ENCODE measurements at regions not wholly inside any gene's neighbourhood (a gene's known extent, or its start where the extent isn't known, plus 50 kb on each side); places are given as distances from the start of the nearest gene placed in this dataset.

- no peak for DNase-seq (ENCODE audit: low spot score in 2 of 2)
- FAIRE-seq, result no peak
Observed at GRCh38 chr14:86521843-86522242, 991.9 kb downstream of the FLRT2 start.

- DNase-seq (ENCODE audit: low spot score in 2 of 2) (no peak), FAIRE-seq (no peak)
Observed at GRCh38 chr14:86521031-86521730, 991.2 kb downstream of the FLRT2 start.

GRCh38 chr14:86518298-86518697 is 988.4 kb downstream of the FLRT2 start:
- FAIRE-seq, result no peak
- DNase-seq (ENCODE audit: low spot score in 2 of 2), result no peak

- DNase-seq (ENCODE audit: low spot score in 2 of 2), result no peak
- no peak for FAIRE-seq
Observed at GRCh38 chr14:86515195-86515594, 985.3 kb downstream of the FLRT2 start.

GRCh38 chr14:86513564-86513963 is 983.6 kb downstream of the FLRT2 start:
- FAIRE-seq (no peak), DNase-seq (ENCODE audit: low spot score in 2 of 2) (no peak)

GRCh38 chr14:86513056-86513455 is 983.1 kb downstream of the FLRT2 start:
- DNase-seq (ENCODE audit: low spot score in 2 of 2), result no peak
- no peak for FAIRE-seq

- DNase-seq (ENCODE audit: low spot score in 2 of 2), result no peak
- no peak for FAIRE-seq
Observed at GRCh38 chr14:86510491-86510890, 980.5 kb downstream of the FLRT2 start.

GRCh38 chr14:86505808-86506207 is 975.9 kb downstream of the FLRT2 start:
- DNase-seq (ENCODE audit: low spot score in 2 of 2) (no peak), FAIRE-seq (no peak)

- no peak for FAIRE-seq
Observed at GRCh38 chr14:86501611-86502010, 971.7 kb downstream of the FLRT2 start.

GRCh38 chr14:86491743-86492142 is 961.8 kb downstream of the FLRT2 start:
- DNase-seq (ENCODE audit: low spot score in 2 of 2), result no peak
- no peak for FAIRE-seq

More at GRCh38 chr14:86501611-86502010, 971.7 kb downstream of the FLRT2 start:
- DNase-seq (ENCODE audit: low spot score in 2 of 2), result no peak

- FAIRE-seq (no peak), DNase-seq (ENCODE audit: low spot score in 2 of 2) (no peak)
Observed at GRCh38 chr14:86481104-86481503, 951.2 kb downstream of the FLRT2 start.

- FAIRE-seq, result no peak
Observed at GRCh38 chr14:86464341-86464740, 934.4 kb downstream of the FLRT2 start.

GRCh38 chr14:86462193-86462753 is 932.3 kb downstream of the FLRT2 start:
- FAIRE-seq, result no peak
- no peak for DNase-seq (ENCODE audit: low spot score in 2 of 2)

More at GRCh38 chr14:86464341-86464740, 934.4 kb downstream of the FLRT2 start:
- DNase-seq (ENCODE audit: low spot score in 2 of 2), result no peak

- DNase-seq (ENCODE audit: low spot score in 2 of 2) (no peak), FAIRE-seq (no peak)
Observed at GRCh38 chr14:86457481-86458135, 927.7 kb downstream of the FLRT2 start.

GRCh38 chr14:86450085-86450484 is 920.1 kb downstream of the FLRT2 start:
- FAIRE-seq, result no peak
- DNase-seq (ENCODE audit: low spot score in 2 of 2), result no peak

- FAIRE-seq (no peak), DNase-seq (ENCODE audit: low spot score in 2 of 2) (no peak)
Observed at GRCh38 chr14:86442135-86442534, 912.2 kb downstream of the FLRT2 start.

GRCh38 chr14:86430853-86431252 is 900.9 kb downstream of the FLRT2 start:
- FAIRE-seq (no peak), DNase-seq (ENCODE audit: low spot score in 2 of 2) (no peak)

- FAIRE-seq (no peak), DNase-seq (ENCODE audit: low spot score in 2 of 2) (no peak)
Observed at GRCh38 chr14:86423214-86423613, 893.3 kb downstream of the FLRT2 start.

GRCh38 chr14:86420131-86420530 is 890.2 kb downstream of the FLRT2 start:
- FAIRE-seq, result no peak

GRCh38 chr14:86414146-86414545 is 884.2 kb downstream of the FLRT2 start:
- FAIRE-seq, result no peak
- no peak for DNase-seq (ENCODE audit: low spot score in 2 of 2)

More at GRCh38 chr14:86420131-86420530, 890.2 kb downstream of the FLRT2 start:
- DNase-seq (ENCODE audit: low spot score in 2 of 2), result no peak

- no peak for DNase-seq (ENCODE audit: low spot score in 2 of 2)
- no peak for FAIRE-seq
Observed at GRCh38 chr14:86404989-86405649, 875.2 kb downstream of the FLRT2 start.

Measured in frontal cortex (tissue), 3 donors.